ENCODE measurements at regions not wholly inside any gene's neighbourhood (a gene's known extent, or its start where the extent isn't known, plus 50 kb on each side); places are given as distances from the start of the nearest gene placed in this dataset.

- DNase-seq (ENCODE audit: low read depth): no peak
- in situ Hi-C loops (cut with HindIII; ENCODE audit: low pct_unique_long_range_greater_than_20kb, low sequenced_read_pairs): no loop called here
Measured at GRCh38 chr14:86510491-86510890, 980.5 kb downstream of the FLRT2 start.

- in situ Hi-C loops (cut with HindIII; ENCODE audit: low pct_unique_long_range_greater_than_20kb, low sequenced_read_pairs): no loop called here
- DNase-seq (ENCODE audit: low read depth): no peak
Measured at GRCh38 chr14:86505808-86506207, 975.9 kb downstream of the FLRT2 start.

- in situ Hi-C loops (cut with HindIII; ENCODE audit: low pct_unique_long_range_greater_than_20kb, low sequenced_read_pairs): no loop called here
- DNase-seq (ENCODE audit: low read depth): no peak
Measured at GRCh38 chr14:86501611-86502010, 971.7 kb downstream of the FLRT2 start.

DNA sequence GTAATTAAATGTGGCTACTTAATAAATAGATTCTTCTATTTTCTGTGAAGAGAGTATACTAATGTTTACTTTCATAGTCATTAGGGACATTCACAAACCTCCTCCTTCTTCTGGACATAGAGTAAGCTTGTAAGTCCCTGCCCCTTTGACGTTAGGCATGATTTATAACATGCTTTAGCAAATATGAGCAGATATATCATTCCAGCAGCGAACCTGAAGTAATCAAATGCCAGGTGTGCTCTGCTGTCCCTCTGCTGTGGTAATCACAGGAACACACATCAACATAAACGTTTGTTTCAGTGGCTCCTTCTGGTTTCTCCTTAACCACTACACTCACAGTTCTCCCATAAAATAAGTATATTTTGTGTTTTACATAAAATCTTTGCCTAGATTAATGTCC, 961.8 kb downstream of the FLRT2 start:
- in situ Hi-C loops (cut with HindIII; ENCODE audit: low pct_unique_long_range_greater_than_20kb, low sequenced_read_pairs): no loop called here
- DNase-seq (ENCODE audit: low read depth): no peak

DNA sequence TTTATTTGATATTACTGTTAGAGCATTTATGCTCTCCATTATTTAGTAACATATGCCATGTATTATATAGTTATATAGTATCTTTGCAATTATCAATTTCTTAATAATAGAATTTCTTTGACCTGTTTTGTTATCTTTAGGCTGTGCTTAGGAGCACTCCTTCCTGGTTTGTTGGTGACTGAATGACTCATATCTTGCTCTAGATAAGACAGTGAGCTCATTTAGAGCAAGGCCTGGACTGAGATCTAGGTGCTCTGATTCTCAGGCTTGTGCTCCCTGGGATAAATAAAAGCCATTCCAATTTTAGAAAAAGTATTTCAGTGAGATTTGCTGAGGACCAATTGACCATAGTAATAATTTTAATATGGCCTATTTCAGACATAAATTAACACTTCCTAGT, 951.2 kb downstream of the FLRT2 start:
- DNase-seq (ENCODE audit: low read depth): no peak
- in situ Hi-C loops (cut with HindIII; ENCODE audit: low pct_unique_long_range_greater_than_20kb, low sequenced_read_pairs): no loop called here

DNA sequence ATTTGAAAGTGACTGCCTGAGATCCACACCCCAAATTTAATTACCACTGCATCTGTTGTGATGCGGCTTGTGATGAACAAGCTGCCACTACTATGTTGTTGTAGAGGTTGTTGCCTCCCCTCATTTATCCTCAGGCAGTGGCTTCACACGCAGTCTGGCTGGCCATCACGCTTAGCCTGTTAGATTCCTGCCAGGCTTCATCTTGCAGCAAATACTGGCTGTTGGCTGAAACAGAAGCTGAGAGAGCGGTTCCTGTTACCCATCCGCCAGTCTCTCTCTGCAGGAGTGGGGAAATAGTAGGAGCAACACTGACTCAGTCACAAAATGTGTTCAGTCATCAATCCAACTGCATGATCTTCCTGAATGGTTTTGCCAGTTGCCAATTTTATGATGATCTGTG, 934.4 kb downstream of the FLRT2 start:
- DNase-seq (ENCODE audit: low read depth): no peak

GRCh38 chr14:86462193-86462753, 932.3 kb downstream of the FLRT2 start:
- DNase-seq (ENCODE audit: low read depth): peak; percentile 16
- in situ Hi-C loops (cut with HindIII; ENCODE audit: low pct_unique_long_range_greater_than_20kb, low sequenced_read_pairs): no loop called here

More for the DNA sequence above, 934.4 kb downstream of the FLRT2 start:
- in situ Hi-C loops (cut with HindIII; ENCODE audit: low pct_unique_long_range_greater_than_20kb, low sequenced_read_pairs): no loop called here

DNA sequence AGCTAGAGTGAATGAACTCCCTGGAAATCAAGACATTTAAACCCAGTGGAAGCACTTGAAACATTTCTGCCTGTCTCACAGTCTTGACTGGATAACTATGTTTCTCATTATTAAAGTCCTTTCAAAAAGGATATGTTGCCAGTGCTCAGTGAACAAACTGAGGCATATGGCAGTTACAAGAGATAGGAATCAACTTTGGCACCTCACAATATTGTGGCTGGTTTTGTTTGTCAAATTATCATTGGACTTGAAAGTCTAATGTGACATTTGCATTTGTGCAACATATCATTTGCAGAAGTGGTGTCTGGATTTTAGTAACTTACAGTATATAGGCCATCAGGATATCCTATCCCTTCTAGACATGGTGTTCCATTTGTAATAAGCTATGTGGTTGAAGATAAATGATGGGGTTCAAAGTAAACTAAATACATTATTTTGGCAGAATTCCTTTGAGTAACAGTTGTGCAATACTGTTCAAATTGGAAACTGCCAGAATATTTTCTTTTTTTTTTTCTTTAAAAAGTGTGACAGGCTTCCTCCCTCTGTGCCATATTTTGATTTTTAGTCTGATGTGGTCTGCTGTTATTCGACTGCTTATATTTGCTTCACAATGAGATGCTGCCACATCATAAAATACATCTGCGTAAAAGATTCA, 927.7 kb downstream of the FLRT2 start:
- DNase-seq (ENCODE audit: low read depth): no peak
- in situ Hi-C loops (cut with HindIII; ENCODE audit: low pct_unique_long_range_greater_than_20kb, low sequenced_read_pairs): no loop called here

GRCh38 chr14:86450085-86450484, 920.1 kb downstream of the FLRT2 start:
- DNase-seq (ENCODE audit: low read depth): no peak
- in situ Hi-C loops (cut with HindIII; ENCODE audit: low pct_unique_long_range_greater_than_20kb, low sequenced_read_pairs): no loop called here

DNA sequence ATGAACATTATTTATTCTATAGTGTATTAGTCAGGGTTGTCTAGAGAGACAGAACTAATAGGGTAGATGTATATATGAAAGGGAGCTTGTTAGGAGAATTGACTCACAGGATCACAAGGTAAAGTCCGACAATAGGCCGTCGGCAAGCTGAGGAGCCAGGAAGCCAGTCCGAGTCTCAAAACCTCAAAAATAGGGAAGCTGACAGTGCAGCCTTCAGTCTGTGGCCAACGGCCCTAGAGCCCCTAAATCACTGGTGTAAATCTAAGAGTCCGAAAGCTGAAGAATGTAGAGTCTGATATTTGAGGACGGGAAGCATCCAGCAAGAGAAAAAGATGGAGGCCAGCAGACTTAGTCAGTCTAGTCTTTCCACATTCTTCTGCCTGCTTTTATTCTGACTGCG, 912.2 kb downstream of the FLRT2 start:
- no peak for DNase-seq (ENCODE audit: low read depth)
- in situ Hi-C loops (cut with HindIII; ENCODE audit: low pct_unique_long_range_greater_than_20kb, low sequenced_read_pairs): no loop called here

GRCh38 chr14:86430853-86431252, 900.9 kb downstream of the FLRT2 start:
- DNase-seq (ENCODE audit: low read depth): no peak
- in situ Hi-C loops (cut with HindIII; ENCODE audit: low pct_unique_long_range_greater_than_20kb, low sequenced_read_pairs): no loop called here

- DNase-seq (ENCODE audit: low read depth): no peak
- in situ Hi-C loops (cut with HindIII; ENCODE audit: low pct_unique_long_range_greater_than_20kb, low sequenced_read_pairs): no loop called here
Measured at GRCh38 chr14:86423214-86423613, 893.3 kb downstream of the FLRT2 start.

DNA sequence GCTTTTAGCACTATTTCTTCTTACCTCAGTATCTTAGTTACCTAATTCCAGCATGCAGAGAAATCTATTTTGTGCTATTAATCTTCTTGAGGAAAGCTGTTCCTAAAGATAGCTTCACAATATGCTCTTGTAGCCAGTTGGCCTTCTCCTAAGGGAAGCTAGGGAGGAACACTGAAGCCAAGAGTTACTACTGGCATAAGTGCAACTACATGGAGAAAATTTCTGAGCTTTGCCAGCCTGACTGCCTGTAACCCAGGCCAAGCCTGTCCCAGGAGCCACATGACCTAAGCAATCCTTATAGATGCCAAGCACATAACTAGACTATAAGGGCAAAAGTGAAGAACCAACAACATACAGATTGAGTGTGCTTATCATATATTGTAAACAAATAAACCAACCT, 890.2 kb downstream of the FLRT2 start:
- no peak for DNase-seq (ENCODE audit: low read depth)
- in situ Hi-C loops (cut with HindIII; ENCODE audit: low pct_unique_long_range_greater_than_20kb, low sequenced_read_pairs): no loop called here

- no peak for DNase-seq (ENCODE audit: low read depth)
- in situ Hi-C loops (cut with HindIII; ENCODE audit: low pct_unique_long_range_greater_than_20kb, low sequenced_read_pairs): no loop called here
Measured at GRCh38 chr14:86414146-86414545, 884.2 kb downstream of the FLRT2 start.

DNA sequence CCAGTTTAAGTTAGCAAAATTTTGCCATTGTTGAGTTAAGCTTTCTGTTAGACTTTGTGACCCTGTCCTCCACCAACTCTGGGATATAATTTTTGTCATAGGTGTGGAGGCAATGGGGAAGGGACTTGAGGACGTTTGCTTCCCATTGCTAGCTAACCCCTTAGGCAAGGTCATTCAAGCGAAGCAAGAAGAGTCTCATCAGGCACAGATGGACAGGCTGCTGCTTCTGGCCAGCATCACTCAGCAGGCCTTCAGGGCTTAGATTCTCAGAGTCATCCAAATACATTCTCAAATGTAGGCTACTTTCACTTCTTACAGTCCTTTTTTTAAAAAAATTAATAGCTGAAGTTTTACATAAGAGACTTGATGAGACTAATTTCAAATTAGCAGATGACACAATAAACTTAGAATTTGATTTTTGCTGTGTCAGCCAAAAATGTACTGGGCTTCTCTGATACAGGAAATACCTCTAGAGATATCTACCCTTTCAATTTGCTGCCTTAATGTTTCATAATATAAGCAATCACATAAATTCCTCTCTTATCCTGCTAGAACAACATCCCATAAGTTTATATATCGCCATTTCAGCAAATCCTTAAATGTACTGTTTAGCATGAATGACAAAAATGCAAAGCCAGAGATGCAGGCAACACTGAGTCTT, 875.2 kb downstream of the FLRT2 start:
- DNase-seq (ENCODE audit: low read depth): no peak
- in situ Hi-C loops (cut with HindIII; ENCODE audit: low pct_unique_long_range_greater_than_20kb, low sequenced_read_pairs): no loop called here

GRCh38 chr14:86404425-86404824, 874.5 kb downstream of the FLRT2 start:
- in situ Hi-C loops (cut with HindIII; ENCODE audit: low pct_unique_long_range_greater_than_20kb, low sequenced_read_pairs): no loop called here
- DNase-seq (ENCODE audit: low read depth): no peak

DNA sequence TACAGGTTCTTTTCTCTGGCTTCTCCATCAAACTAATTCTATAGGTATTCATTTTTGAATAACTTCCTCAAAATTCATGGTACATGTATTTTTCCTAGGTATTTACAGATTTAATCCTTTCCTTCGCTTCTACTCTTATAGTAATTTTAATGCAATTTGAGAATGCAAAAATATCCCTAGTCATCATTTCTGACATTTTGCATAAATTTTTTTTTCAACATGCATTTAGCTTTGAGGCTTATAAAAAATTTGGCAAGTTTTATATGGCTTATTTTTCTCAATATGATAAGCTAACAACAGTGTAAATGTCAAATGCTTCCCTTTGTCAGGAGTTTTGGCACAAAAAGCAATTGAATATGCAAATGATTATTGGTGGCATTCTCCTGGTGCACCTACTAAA, 872.6 kb downstream of the FLRT2 start:
- no peak for DNase-seq (ENCODE audit: low read depth)
- in situ Hi-C loops (cut with HindIII; ENCODE audit: low pct_unique_long_range_greater_than_20kb, low sequenced_read_pairs): no loop called here

- DNase-seq (ENCODE audit: low read depth): no peak
- in situ Hi-C loops (cut with HindIII; ENCODE audit: low pct_unique_long_range_greater_than_20kb, low sequenced_read_pairs): no loop called here
Measured at GRCh38 chr14:86391085-86391484, 861.1 kb downstream of the FLRT2 start.

- DNase-seq (ENCODE audit: low read depth): no peak
- in situ Hi-C loops (cut with HindIII; ENCODE audit: low pct_unique_long_range_greater_than_20kb, low sequenced_read_pairs): no loop called here
Measured at GRCh38 chr14:86388216-86388615, 858.3 kb downstream of the FLRT2 start.

DNA sequence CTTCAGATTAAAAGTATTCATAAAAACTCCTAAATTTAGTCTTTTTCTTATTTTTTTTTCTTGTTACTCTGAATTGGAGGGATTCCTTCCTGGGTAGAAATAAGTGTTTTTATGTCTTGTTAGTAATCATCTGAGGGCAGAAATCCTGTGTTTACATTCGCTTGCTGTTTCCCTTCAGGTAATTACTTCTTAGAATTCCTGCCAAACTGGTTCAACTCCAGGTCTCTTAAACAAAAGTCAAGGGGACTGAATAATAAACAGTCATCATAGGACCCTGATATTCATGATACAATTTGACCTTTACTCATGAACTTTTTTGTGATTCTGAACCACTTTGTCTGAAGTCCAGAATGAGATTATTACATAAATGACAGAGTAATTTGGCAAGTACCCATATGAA, 843.9 kb downstream of the FLRT2 start:
- in situ Hi-C loops (cut with HindIII; ENCODE audit: low pct_unique_long_range_greater_than_20kb, low sequenced_read_pairs): no loop called here

More for the DNA sequence above, 843.9 kb downstream of the FLRT2 start:
- no peak for DNase-seq (ENCODE audit: low read depth)
